Gastroesophageal sphincter (tissue), 4 donors: ENCODE measurements at regions not wholly inside any gene's neighbourhood (a gene's known extent, or its start where the extent isn't known, plus 50 kb on each side); places are given as distances from the start of the nearest gene placed in this dataset.

Source experiments
- ATAC-seq: fragments of 150-250 bp; one replicate; pipeline ENCODE4 v1.9.1; 2016; ENCODE audit warnings: mild to moderate bottlenecking, moderate library complexity
- H3K27ac ChIP-seq, 4 donors: fragments of 200-600 bp; sonication (generic) in 3 of 4; 1 replicate in 3 of 4; 2 replicates in 1 of 4; pipeline ENCODE4 v1.5.1; 2016 to 2019
- H3K27me3 ChIP-seq: fragments of 200-600 bp; sonication (generic); one replicate; pipeline ENCODE4 v1.5.1; 2019
- H3K36me3 ChIP-seq, 2 donors: fragments of 200-600 bp; sonication (generic); one replicate each; pipeline ENCODE4 v1.5.1; 2019; ENCODE audit warnings: control low read depth in 1 of 2
- H3K4me1 ChIP-seq, 3 donors: fragments of 200-600 bp; sonication (generic); 1 replicate in 2 of 3; 2 replicates in 1 of 3; pipeline ENCODE4 v1.5.1; 2016 to 2019; ENCODE audit warnings: control low read depth in 2 of 3
- H3K4me3 ChIP-seq, 2 donors: fragments of 200-600 bp; sonication (generic); one replicate each; pipeline ENCODE4 v1.5.1; 2019; ENCODE audit warnings: mild to moderate bottlenecking in 1 of 2, moderate library complexity in 1 of 2
- H3K9me3 ChIP-seq, 3 donors: fragments of 200-600 bp; sonication (generic); one replicate each; pipeline ENCODE4 v1.5.1; 2017 to 2019; ENCODE audit warnings: control low read depth in 2 of 3
- CTCF ChIP-seq, 4 experiments: fragments of 200-600 bp in 2 of 4; fragments of 450-650 bp in 2 of 4; sonication (generic) in 1 of 4; IDR thresholded peaks; one replicate each; pipeline ENCODE4 v1.5.1; 2017 to 2019; ENCODE audit warnings: antibody characterized with exemption in 4 of 4, mild to moderate bottlenecking in 2 of 4, moderate library complexity in 2 of 4
- EP300 ChIP-seq: sonication (generic); formaldehyde crosslinking; IDR thresholded peaks from one replicate; pipeline ENCODE4 v1.6.1; 2017; ENCODE audit warnings: antibody characterized with exemption, mild to moderate bottlenecking
- POLR2A ChIP-seq, 2 donors: fragments of 450-650 bp; IDR thresholded peaks; one replicate each; pipeline ENCODE4 v1.6.1; 2017; ENCODE audit warnings: antibody characterized with exemption in 2 of 2, mild to moderate bottlenecking in 2 of 2, moderate library complexity in 1 of 2
- POLR2AphosphoS5 ChIP-seq: sonication (generic); formaldehyde crosslinking; IDR thresholded peaks from one replicate; pipeline ENCODE4 v1.6.1; 2017; ENCODE audit warnings: antibody characterized with exemption
- WGBS, 2 donors: methylation state at CpG; one replicate each; pipeline ENCODE4 v1.1.5; 2018; ENCODE audit warnings: low coverage in 1 of 2; 5-methylcytosine and 5-hydroxymethylcytosine counted together

GRCh38 chrX:69028761-69029120 lies 136.5 kb downstream of the PJA1 start:
- Histone ChIP-seq H3K4me1 (peaks cover 0 to 30% (median 0%) of the 10 kb centered on the region in 3 donors), H3K36me3 (no peaks in the 10 kb centered on the region), H3K27ac (no peak overlapping the region), H3K9me3 (no peaks in the 10 kb centered on the region), H3K27me3 (no peaks in the 10 kb centered on the region), H3K4me3 (no peak overlapping the region)
- TF ChIP-seq CTCF (IDR thresholded peaks at IDR 0.05) = no peak
- no peak for TF ChIP-seq POLR2AphosphoS5
- TF ChIP-seq POLR2A (IDR thresholded peaks at IDR 0.05) = no peak
- no peak for TF ChIP-seq EP300
- no peak for ATAC-seq
- WGBS, 2 donors = no CpG with 5 or more reads among the region's 1 CpG

GRCh38 chrX:69028006-69028760 lies 137.1 kb downstream of the PJA1 start:
- no peak overlapping the region for H3K4me3 ChIP-seq
- no peaks in the 10 kb centered on the region for H3K9me3 ChIP-seq
- no peak for ATAC-seq
- TF ChIP-seq EP300 (no peak), CTCF (IDR thresholded peaks at IDR 0.05) (no peak), POLR2A (IDR thresholded peaks at IDR 0.05) (no peak), POLR2AphosphoS5 (no peak)
- H3K36me3 ChIP-seq = no peaks in the 10 kb centered on the region
- H3K4me1 ChIP-seq = peaks cover 0 to 30% (median 0%) of the 10 kb centered on the region in 3 donors
- no peaks in the 10 kb centered on the region for H3K27me3 ChIP-seq
- no peak overlapping the region for H3K27ac ChIP-seq
- 80 to 100% methylated on average over 1 of the region's 8 CpGs for WGBS, 2 donors

GRCh38 chrX:69027181-69028005 lies 137.9 kb downstream of the PJA1 start:
- WGBS, 2 donors = 34 to 40% methylated on average over 1 to 7 of the region's 11 CpGs
- TF ChIP-seq CTCF (IDR thresholded peaks at IDR 0.05) = no peak
- no peak for TF ChIP-seq POLR2A (IDR thresholded peaks at IDR 0.05)
- no peaks in the 10 kb centered on the region for H3K9me3 ChIP-seq
- H3K36me3 ChIP-seq = no peaks in the 10 kb centered on the region
- H3K27me3 ChIP-seq = no peaks in the 10 kb centered on the region
- no peak for ATAC-seq
- H3K4me3 ChIP-seq = no peak overlapping the region
- peaks cover 0 to 30% (median 0%) of the 10 kb centered on the region in 3 donors for H3K4me1 ChIP-seq
- no peak overlapping the region for H3K27ac ChIP-seq

- no peak for TF ChIP-seq POLR2A (IDR thresholded peaks at IDR 0.05)
- no peak for TF ChIP-seq POLR2AphosphoS5
- TF ChIP-seq CTCF (IDR thresholded peaks at IDR 0.05) = no peak
- TF ChIP-seq EP300 = no peak
- Histone ChIP-seq H3K36me3 (no peaks in the 10 kb centered on the region), H3K9me3 (no peaks in the 10 kb centered on the region), H3K4me1 (peaks cover 0 to 30% (median 0%) of the 10 kb centered on the region in 3 donors), H3K27me3 (no peaks in the 10 kb centered on the region), H3K4me3 (no peak overlapping the region), H3K27ac (no peak overlapping the region)
- no peak for ATAC-seq
- 64 to 78% methylated on average over 1 to 3 of the region's 4 CpGs for whole genome bisulfite sequencing, 2 donors
These were observed 139.4 kb downstream of the PJA1 start for GRCh38 chrX:69025802-69026301.
